CD14-positive monocyte (primary cell): ENCODE measurements at regions not wholly inside any gene's neighbourhood (a gene's known extent, or its start where the extent isn't known, plus 50 kb on each side); places are given as distances from the start of the nearest gene placed in this dataset.

Experiments
- DNase-seq, 3 donors: peaks; one replicate each; pipeline ENCODE4 v3.0.0-alpha.2; 2011 to 2022
- H2AFZ ChIP-seq: 2 replicates; pipeline ENCODE4 v1.6.0; 2012; ENCODE audit warnings: mild to moderate bottlenecking, low read depth, low read length, inconsistent platforms; ENCODE audit not compliant: insufficient read depth, poor library complexity, severe bottlenecking
- H3K27ac ChIP-seq, 2 donors: 1 replicate in 1 of 2; 2 replicates in 1 of 2; pipeline ENCODE4 v1.5.1; 2012 to 2013; ENCODE audit warnings: low read length in 2 of 2, control low read depth in 1 of 2, inconsistent platforms in 1 of 2, low read depth in 1 of 2, mild to moderate bottlenecking in 1 of 2
- H3K27me3 ChIP-seq, 2 donors: one replicate each; pipeline versions ENCODE4 v1.6.0 to v1.6.1; 2011 to 2013; ENCODE audit warnings: low read length in 2 of 2; ENCODE audit not compliant: control insufficient read depth in 2 of 2, insufficient read depth in 2 of 2
- H3K36me3 ChIP-seq, 2 donors: replicated peaks in 1 of 2; 1 replicate in 1 of 2; 2 replicates in 1 of 2; pipeline versions ENCODE4 v1.5.1 to v1.6.1; 2012 to 2013; ENCODE audit warnings: low read length in 2 of 2, control low read depth in 1 of 2, inconsistent platforms in 1 of 2, mild to moderate bottlenecking in 1 of 2; ENCODE audit not compliant: insufficient read depth in 2 of 2, control insufficient read depth in 1 of 2
- H3K4me1 ChIP-seq, 2 donors: 1 replicate in 1 of 2; 2 replicates in 1 of 2; pipeline versions ENCODE4 v1.5.1 to v1.6.1; 2012 to 2013; ENCODE audit warnings: low read length in 2 of 2, control low read depth in 1 of 2, inconsistent platforms in 1 of 2, mild to moderate bottlenecking in 1 of 2, moderate library complexity in 1 of 2; ENCODE audit not compliant: insufficient read depth in 2 of 2, control insufficient read depth in 1 of 2
- H3K4me2 ChIP-seq: replicated peaks from 2 replicates; pipeline ENCODE3; 2012; ENCODE audit warnings: low read length, moderate library complexity, mild to moderate bottlenecking; ENCODE audit not compliant: poor library complexity, severe bottlenecking; ENCODE audit errors: extremely low read depth
- H3K4me3 ChIP-seq, 3 experiments: fragments of 200-600 bp in 1 of 3; sonication (generic) in 1 of 3; replicated peaks in 1 of 3; 1 replicate in 2 of 3; 2 replicates in 1 of 3; pipeline ENCODE4 v1.5.1; 2011 to 2013; ENCODE audit warnings: low read length in 3 of 3, mild to moderate bottlenecking in 3 of 3, control low read depth in 2 of 3, low read depth in 2 of 3, inconsistent platforms in 1 of 3, moderate library complexity in 1 of 3
- H3K79me2 ChIP-seq: 2 replicates; pipeline ENCODE4 v1.6.0; 2012; ENCODE audit warnings: mild to moderate bottlenecking, control low read depth, inconsistent platforms, low read length, moderate library complexity; ENCODE audit not compliant: insufficient read depth
- H3K9ac ChIP-seq: 2 replicates; pipeline ENCODE4 v1.6.0; 2017; ENCODE audit warnings: low read length, mild to moderate bottlenecking; ENCODE audit not compliant: insufficient read depth, poor library complexity, severe bottlenecking
- H3K9me3 ChIP-seq, 2 donors: replicated peaks in 1 of 2; 1 replicate in 1 of 2; 2 replicates in 1 of 2; pipeline versions ENCODE4 v1.5.1 to v1.6.1; 2012 to 2013; ENCODE audit warnings: low read length in 2 of 2, control low read depth in 1 of 2; ENCODE audit not compliant: control insufficient read depth in 1 of 2, insufficient read depth in 1 of 2
- H4K20me1 ChIP-seq: 2 replicates; pipeline ENCODE4 v1.6.0; 2012; ENCODE audit warnings: mild to moderate bottlenecking, low read length, control low read depth, moderate library complexity; ENCODE audit not compliant: insufficient read depth
- H3K27ac Mint-ChIP-seq, 7 donors: one replicate each; pipeline ENCODE4 v1.8.0; 2020; ENCODE audit warnings: mild to moderate bottlenecking in 7 of 7, mixed read lengths in 7 of 7, moderate library complexity in 6 of 7, inconsistent platforms in 2 of 7
- H3K27me3 Mint-ChIP-seq, 3 donors: one replicate each; pipeline ENCODE4 v1.8.0; 2021 to 2022; ENCODE audit warnings: low read depth in 3 of 3, mild to moderate bottlenecking in 3 of 3, mixed read lengths in 3 of 3, moderate library complexity in 3 of 3, inconsistent platforms in 1 of 3
- H3K36me3 Mint-ChIP-seq, 2 donors: one replicate each; pipeline ENCODE4 v1.8.0; 2020; ENCODE audit warnings: mixed read lengths in 2 of 2, inconsistent platforms in 1 of 2, mild to moderate bottlenecking in 1 of 2
- H3K4me1 Mint-ChIP-seq: one replicate; pipeline ENCODE4 v1.8.0; 2020; ENCODE audit warnings: mild to moderate bottlenecking, mixed read lengths
- H3K4me3 Mint-ChIP-seq, 2 donors: one replicate each; pipeline ENCODE4 v1.8.0; 2020; ENCODE audit warnings: mild to moderate bottlenecking in 2 of 2, mixed read lengths in 2 of 2, moderate library complexity in 1 of 2
- H3K9me3 Mint-ChIP-seq, 7 donors: one replicate each; pipeline ENCODE4 v1.8.0; 2020 to 2022; ENCODE audit warnings: mixed read lengths in 7 of 7, mild to moderate bottlenecking in 6 of 7, moderate library complexity in 6 of 7, inconsistent platforms in 2 of 7
- WGBS: methylation state at CpG from one replicate; pipeline ENCODE4 v1.1.5; 2013; ENCODE audit warnings: missing lambda C conversion rate; ENCODE audit not compliant: insufficient coverage; 5-methylcytosine and 5-hydroxymethylcytosine counted together
- intact Hi-C, 2 donors: fragments of 100-400 bp; cut with micrococcal nuclease; formaldehyde crosslinking; loops; one replicate each; pipeline versions ENCODE4 v1.15.0 to v1.15.1; 2023
- TF ChIP-seq, protein P1 (sequence below): fragments of 200-600 bp; IDR thresholded peaks from one replicate; pipeline ENCODE4 v1.8.0; 2022; ENCODE audit warnings: antibody characterized with exemption, mild to moderate bottlenecking

DNA sequence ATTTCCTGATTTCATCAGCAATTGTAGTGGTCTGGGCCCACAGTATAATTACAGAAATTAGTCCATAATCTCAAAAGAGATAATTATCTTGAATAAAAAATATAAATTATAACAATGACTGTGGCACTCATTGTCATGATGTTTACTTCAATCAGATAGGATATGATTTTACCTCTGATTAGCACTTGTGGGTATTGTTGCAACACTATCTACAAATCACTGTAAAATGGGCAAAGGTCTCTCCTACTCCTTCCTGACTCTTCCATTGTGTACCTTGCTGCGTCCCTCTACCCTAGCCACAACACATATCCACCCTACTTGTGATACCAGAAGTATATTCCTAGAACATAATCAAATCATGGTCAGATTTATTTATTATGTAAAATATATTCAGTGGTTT lies 200.9 kb upstream of the TRIB2 start:
- Mint-ChIP-seq H3K36me3 (no peaks in the 10 kb centered on the region), H3K4me3 (no peak overlapping the region), H3K27ac (no peak overlapping the region), H3K4me1 (peaks cover 6% of the 10 kb centered on the region), H3K27me3 (peaks cover 1 to 4% (median 2%) of the 10 kb centered on the region in 3 donors), H3K9me3 (peaks cover 0 to 4% (median 3%) of the 10 kb centered on the region in 7 donors)
- H3K9ac ChIP-seq, result no peak overlapping the region
- TF ChIP-seq, protein P1, sequence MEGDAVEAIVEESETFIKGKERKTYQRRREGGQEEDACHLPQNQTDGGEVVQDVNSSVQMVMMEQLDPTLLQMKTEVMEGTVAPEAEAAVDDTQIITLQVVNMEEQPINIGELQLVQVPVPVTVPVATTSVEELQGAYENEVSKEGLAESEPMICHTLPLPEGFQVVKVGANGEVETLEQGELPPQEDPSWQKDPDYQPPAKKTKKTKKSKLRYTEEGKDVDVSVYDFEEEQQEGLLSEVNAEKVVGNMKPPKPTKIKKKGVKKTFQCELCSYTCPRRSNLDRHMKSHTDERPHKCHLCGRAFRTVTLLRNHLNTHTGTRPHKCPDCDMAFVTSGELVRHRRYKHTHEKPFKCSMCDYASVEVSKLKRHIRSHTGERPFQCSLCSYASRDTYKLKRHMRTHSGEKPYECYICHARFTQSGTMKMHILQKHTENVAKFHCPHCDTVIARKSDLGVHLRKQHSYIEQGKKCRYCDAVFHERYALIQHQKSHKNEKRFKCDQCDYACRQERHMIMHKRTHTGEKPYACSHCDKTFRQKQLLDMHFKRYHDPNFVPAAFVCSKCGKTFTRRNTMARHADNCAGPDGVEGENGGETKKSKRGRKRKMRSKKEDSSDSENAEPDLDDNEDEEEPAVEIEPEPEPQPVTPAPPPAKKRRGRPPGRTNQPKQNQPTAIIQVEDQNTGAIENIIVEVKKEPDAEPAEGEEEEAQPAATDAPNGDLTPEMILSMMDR, result no peak
- H3K79me2 ChIP-seq, result no peaks in the 10 kb centered on the region
- peaks cover 0 to 5% of the 10 kb centered on the region in 2 donors for H3K4me1 ChIP-seq
- H3K27ac ChIP-seq, result no peak overlapping the region
- no peak overlapping the region for H2AFZ ChIP-seq
- H4K20me1 ChIP-seq, result no peaks in the 10 kb centered on the region
- no peaks in the 10 kb centered on the region for H3K27me3 ChIP-seq
- WGBS, result no CpG with 5 or more reads among the region's 1 CpG
- H3K4me2 ChIP-seq, result no peak overlapping the region
- DNase-seq, result no peak
- no peaks in the 10 kb centered on the region for H3K9me3 ChIP-seq
- H3K36me3 ChIP-seq, result no peaks in the 10 kb centered on the region
- H3K4me3 ChIP-seq, result no peak overlapping the region
- intact Hi-C loops, result no loop called here

DNA sequence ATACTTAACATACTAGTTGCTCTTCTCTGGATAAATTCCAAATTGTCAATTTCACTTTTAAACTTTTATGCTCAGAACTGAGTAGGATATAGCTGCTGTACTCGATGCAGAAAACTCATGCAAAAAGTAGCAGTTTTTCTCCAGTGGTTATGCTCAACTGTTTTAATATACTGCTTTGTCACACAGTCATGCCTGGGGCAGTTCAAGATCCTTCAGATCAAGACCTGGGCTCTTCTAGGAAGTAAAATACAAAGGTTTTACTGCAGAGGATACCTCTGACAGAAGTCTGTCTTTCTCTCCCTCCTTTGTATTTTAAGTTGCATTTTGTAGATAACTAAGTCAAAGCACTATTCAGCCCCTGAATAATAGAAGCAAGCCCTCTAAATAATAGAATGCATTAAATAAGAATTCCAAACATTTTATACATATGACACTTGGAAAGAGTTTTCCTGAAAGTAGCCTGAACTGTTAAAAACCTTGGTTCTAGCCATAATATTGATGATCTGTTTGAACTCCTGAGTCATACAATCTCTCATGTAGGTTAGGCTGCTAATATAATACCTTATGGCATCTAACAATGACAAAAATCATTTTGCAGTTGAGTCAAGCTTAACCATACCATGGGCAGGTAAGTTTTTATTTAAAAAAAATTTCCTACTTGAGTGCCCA lies 183.3 kb upstream of the TRIB2 start:
- H3K9ac ChIP-seq, result no peak overlapping the region
- intact Hi-C loops, result no loop called here
- H3K4me3 Mint-ChIP-seq, result no peak overlapping the region
- TF ChIP-seq, protein P1, result no peak
- no peak overlapping the region for H3K27ac ChIP-seq
- DNase-seq, result no peak
- H3K9me3 ChIP-seq, result no peaks in the 10 kb centered on the region
- 83% methylated on average over 1 of the region's 1 CpG for WGBS
- H3K27me3 Mint-ChIP-seq, result peaks cover 3 to 5% (median 4%) of the 10 kb centered on the region in 3 donors
- no peaks in the 10 kb centered on the region for H3K36me3 ChIP-seq
- H3K27me3 ChIP-seq, result peaks cover 11 to 14% of the 10 kb centered on the region in 2 donors
- no peak overlapping the region for H3K27ac Mint-ChIP-seq
- H2AFZ ChIP-seq, result no peak overlapping the region
- H3K4me2 ChIP-seq, result no peak overlapping the region
- no peaks in the 10 kb centered on the region for H4K20me1 ChIP-seq
- H3K4me1 Mint-ChIP-seq, result peaks cover 2% of the 10 kb centered on the region
- no peaks in the 10 kb centered on the region for H3K36me3 Mint-ChIP-seq
- H3K9me3 Mint-ChIP-seq, result no peaks in the 10 kb centered on the region
- H3K79me2 ChIP-seq, result no peaks in the 10 kb centered on the region
- no peak overlapping the region for H3K4me3 ChIP-seq
- H3K4me1 ChIP-seq, result no peaks in the 10 kb centered on the region
